Cardiac fibroblast (primary cell): ENCODE measurements at regions not wholly inside any gene's neighbourhood (a gene's known extent, or its start where the extent isn't known, plus 50 kb on each side); places are given as distances from the start of the nearest gene placed in this dataset.

Experiments
- DNase-seq, 2 donors: peaks; one replicate each; pipeline versions ENCODE4 v3.0.0 to v3.0.0-alpha.2; 2010; ENCODE audit warnings: low read depth in 2 of 2
- H3K4me3 ChIP-seq, 2 donors: replicated peaks in 1 of 2; 1 replicate in 1 of 2; 2 replicates in 1 of 2; pipeline ENCODE4 v1.5.1; 2011; ENCODE audit warnings: low read depth in 2 of 2, low read length in 2 of 2, mild to moderate bottlenecking in 2 of 2, moderate library complexity in 1 of 2
- CTCF ChIP-seq: IDR thresholded peaks from one replicate; pipeline ENCODE4 v1.5.1; 2011; ENCODE audit warnings: low read depth, mild to moderate bottlenecking, low read length, inconsistent platforms

- no peak for DNase-seq
- no peak for TF ChIP-seq CTCF
Measured at GRCh38 chr10:42969909-42970308, 107.0 kb upstream of the RET start.

DNA sequence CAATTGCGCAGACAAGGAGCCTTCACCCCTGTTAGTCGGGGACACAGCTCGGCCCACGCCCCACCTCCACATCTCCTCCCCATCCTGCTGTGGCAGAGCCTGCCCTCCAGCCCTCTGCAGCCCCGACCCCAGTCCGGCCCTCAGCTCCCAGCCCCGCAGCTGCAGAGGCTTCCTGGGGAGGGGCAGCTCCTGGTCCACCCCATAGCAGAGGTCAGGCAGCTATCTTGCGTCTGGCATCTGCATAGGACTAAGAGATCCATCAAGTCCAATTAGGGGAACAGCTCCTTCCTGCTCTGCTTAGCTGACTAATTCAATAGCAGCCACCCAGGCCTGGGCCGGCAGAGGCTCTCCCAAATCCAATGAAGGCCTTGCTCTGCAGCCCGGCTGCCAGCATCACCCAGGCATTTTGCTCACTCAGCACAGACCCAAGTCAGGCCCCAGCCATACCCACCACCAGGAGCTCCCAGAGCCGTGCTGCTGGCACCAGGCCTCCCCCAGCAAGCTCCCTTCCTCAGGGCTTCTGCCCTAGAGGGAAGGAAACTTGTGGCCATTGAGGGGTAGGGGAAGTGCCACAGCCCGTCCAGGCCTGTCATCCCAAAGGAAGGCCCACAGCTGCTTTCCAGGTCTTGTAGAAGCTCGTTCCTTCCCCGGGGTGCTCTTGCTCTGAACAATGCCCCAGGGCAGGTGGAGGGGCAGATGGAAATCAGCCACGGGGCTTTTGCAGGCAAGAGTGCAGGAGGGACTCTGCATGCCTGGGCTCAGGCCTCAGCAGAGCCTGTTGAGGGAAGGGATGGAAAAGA, 106.2 kb upstream of the RET start:
- H3K4me3 ChIP-seq = no peak overlapping the region
- no peak for DNase-seq
- TF ChIP-seq CTCF = no peak

More at GRCh38 chr10:42969909-42970308, 107.0 kb upstream of the RET start:
- H3K4me3 ChIP-seq = no peak overlapping the region

- no peak for TF ChIP-seq CTCF
- no peak for DNase-seq
- no peak overlapping the region for H3K4me3 ChIP-seq
Measured at GRCh38 chr10:42971251-42971599, 105.6 kb upstream of the RET start.

DNA sequence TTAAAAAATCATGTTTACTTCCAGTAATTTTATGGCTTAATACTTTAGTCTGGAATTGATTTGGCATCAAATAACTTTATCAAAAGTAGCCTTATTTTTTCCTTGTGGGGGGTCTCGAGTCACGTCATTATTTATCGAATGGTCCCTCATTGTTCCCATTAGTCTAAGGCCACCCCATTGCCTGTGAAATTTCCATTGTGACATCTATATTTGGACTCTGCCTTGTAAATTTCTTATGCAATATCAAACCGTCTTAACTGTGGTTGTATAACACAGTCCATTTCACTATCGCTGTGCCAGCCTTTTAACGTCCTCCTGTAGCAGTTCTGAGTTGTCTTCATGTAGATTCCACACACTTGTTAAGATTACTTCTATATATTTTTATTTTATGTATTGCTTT, 103.9 kb upstream of the RET start:
- no peak overlapping the region for H3K4me3 ChIP-seq
- TF ChIP-seq CTCF = no peak
- DNase-seq = no peak

DNA sequence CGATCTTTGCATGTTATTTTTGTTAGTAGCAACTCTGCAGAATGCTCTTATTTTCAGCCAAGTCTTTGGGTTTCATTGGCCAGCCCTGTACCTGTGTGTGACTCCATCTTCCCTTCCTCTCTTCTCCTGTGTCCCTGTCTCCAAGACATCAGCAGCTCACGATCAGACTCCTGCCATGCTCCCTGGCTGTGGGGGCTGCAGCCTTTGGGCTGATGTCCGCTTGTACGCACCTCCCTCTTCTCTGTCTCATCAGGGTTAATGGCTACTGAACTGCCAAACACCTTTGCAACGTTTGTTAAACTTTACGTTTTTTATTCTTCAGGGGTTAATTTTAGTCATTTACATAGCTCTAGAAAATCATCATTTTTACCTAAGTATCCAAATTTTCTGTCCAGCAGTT, 103.5 kb upstream of the RET start:
- no peak for TF ChIP-seq CTCF
- no peak overlapping the region for H3K4me3 ChIP-seq
- no peak for DNase-seq

DNA sequence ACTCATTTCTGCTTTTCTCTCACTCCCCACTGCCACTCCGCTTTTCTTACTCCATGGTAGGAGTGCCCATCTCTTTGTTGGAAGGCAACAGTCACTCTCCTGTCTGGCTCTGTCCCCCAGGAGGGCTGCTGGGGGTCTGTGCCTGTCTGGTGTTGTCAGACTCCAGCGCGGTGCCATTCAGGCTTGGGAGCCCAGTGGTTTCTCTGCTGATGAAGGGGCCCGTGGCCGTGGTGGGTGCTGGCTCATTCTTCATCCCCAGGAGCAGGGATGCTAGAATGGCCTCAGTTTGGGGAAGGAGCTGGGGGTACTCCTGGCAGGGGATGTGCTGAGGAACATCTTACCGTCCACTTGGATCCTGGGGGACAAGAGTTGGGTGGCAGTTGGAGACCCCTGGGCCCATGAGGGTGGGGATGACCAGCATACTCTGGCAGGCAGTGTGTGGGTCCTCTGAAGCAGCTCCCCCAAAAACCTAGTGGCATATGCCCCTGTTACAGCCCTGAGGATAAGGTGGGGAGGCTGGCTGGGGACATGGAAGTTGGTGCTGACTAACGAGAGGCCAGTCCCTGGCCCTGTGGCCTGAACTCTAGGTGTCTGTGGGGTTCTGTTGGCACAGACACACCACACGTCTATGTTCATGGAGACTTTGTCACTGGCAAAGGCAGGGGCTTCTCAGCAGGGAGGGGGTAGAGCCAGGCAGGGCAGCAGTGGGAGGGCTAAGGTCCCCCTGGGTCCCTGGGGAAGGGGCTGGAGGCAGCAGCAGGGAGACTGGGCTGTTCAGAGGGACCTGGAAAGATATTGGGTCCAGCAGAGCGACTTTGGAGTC, 102.8 kb upstream of the RET start:
- no peak for DNase-seq
- no peak for TF ChIP-seq CTCF

DNA sequence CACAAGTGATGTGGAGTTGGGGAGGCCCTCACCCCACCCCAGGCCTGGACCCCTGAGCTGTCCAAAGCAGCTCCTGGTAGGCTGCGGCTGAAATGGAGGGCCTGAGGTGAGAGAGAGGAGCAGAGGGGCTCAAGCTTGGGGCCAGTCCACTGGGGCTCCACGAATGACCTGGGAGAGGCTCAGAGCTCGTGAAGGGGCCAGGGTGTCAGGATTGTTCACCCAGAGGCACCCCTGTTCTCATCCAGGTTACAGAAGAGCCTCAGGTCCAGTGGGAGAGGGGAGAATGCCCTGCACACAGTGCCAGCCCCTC, 102.2 kb upstream of the RET start:
- TF ChIP-seq CTCF = no peak
- no peak overlapping the region for H3K4me3 ChIP-seq
- DNase-seq = no peak

More for the DNA sequence above, 102.8 kb upstream of the RET start:
- H3K4me3 ChIP-seq = no peak overlapping the region
